HG03342 (cell line): ENCODE measurements at regions not wholly inside any gene's neighbourhood (a gene's known extent, or its start where the extent isn't known, plus 50 kb on each side); places are given as distances from the start of the nearest gene placed in this dataset.
A peak's percentile ranks its signal among the peaks of the same experiment; 100 is the strongest.

Source experiments
- ATAC-seq: cut with Tn5 transposase; IDR thresholded peaks from one replicate; pipeline ENCODE4 v1.9.1; 2021; ENCODE audit warnings: mild to moderate bottlenecking, moderate library complexity; ENCODE audit not compliant: unreplicated experiment

- no peak for ATAC-seq
Observed at GRCh38 chr2:236863729-236864126, 222.0 kb upstream of the COPS8 start.

DNA sequence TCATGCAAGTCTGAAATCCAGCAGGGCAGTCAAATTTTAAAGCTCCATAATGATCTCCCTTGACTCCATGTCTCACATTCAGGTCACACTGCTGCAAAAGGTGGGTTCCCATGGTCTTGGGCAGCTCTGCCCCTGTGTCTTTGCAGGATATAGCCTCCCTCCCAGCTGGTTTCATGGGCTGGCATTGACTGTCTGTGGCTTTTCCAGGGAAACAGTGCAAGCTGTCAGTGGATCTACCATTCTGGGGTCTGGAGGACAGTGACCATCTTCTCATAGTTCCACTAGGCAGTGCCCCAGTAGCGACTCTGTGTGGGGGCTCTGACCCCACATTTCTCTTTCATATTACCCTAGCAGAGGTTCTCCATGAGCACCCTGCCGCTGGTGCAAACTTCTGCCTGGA, 220.6 kb upstream of the COPS8 start:
- no peak for ATAC-seq

GRCh38 chr2:236866542-236867340, 218.9 kb upstream of the COPS8 start:
- no peak for ATAC-seq

- no peak for ATAC-seq
Observed at GRCh38 chr2:236867441-236868260, 218.0 kb upstream of the COPS8 start.

GRCh38 chr2:236870370-236870769, 215.3 kb upstream of the COPS8 start:
- no peak for ATAC-seq

DNA sequence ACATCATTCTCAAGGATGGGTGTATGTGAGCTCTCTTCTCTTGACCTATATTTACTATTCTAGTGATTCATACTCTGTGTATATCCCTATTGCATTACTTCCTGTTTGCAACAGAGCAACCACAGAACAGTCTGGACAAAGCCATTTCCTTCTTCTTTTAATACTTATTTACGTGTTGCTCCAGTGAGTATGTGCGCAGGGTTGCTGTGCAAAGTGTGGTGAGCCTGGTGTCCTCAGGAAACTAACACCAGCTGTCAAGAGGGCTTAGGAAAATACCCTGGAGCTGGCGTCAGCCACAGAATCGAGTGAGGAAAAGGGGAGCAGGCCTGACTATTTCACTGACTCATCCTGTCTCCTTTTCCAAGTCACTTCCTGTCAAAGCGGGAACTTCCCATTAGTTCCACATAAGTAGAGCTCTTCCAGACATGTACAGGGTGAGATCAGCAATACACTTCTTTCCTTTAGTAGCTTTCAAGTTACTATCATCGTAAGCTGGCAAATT, 214.1 kb upstream of the COPS8 start:
- ATAC-seq = peak; percentile 47

GRCh38 chr2:236872015-236872414, 213.7 kb upstream of the COPS8 start:
- ATAC-seq = no peak

DNA sequence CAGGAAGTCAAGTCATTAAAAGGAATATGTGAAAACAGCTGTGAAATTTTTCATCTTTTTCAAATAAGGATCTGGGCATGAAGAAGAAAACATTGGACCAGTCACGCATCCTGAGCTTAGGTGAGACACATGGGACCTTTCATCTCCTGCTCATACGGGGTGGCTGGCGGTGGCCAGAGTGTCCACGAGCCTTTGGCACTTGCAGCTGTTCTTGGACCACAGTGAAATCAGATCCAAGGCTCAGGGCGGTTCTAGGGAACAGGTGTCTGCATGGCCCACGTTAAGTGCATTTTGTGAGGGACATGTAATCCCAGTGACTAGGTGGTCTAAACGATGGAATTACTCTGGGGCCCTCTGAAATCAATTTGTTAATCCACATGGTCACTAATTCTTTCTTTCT, 212.7 kb upstream of the COPS8 start:
- ATAC-seq = no peak

- no peak for ATAC-seq
Observed at GRCh38 chr2:236873636-236874035, 212.1 kb upstream of the COPS8 start.

DNA sequence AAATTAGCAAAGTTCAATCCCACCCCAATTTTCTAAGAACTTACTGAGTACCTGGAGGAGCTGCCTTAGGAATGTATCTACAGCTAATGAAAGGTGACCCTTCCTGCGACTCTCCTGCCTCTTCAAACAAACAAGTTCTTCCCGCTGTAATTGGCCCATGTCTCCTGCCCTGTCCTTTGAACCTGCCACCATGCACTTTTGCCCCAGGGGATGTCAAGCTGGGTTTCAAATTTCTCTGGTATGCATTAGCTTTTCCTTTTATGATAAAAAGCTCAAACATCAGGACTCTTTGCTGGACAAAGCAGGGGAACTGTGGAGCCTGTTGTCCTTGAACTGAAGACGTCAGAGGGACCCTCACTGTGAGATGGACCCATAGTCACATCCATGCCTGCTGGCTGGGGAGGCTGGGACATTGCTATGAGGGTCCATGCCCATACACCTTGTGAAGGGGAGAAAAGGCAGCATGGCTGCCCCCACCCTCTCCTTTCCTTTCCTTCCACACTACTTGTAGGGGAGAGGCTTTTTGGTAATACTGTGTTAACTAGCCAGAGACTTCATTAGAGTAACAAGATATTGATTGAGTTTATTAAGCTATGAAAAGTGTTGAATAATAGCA, 210.7 kb upstream of the COPS8 start:
- no peak for ATAC-seq

- no peak for ATAC-seq
Observed at GRCh38 chr2:236875906-236876505, 209.7 kb upstream of the COPS8 start.

- no peak for ATAC-seq
Observed at GRCh38 chr2:236876642-236877041, 209.0 kb upstream of the COPS8 start.

DNA sequence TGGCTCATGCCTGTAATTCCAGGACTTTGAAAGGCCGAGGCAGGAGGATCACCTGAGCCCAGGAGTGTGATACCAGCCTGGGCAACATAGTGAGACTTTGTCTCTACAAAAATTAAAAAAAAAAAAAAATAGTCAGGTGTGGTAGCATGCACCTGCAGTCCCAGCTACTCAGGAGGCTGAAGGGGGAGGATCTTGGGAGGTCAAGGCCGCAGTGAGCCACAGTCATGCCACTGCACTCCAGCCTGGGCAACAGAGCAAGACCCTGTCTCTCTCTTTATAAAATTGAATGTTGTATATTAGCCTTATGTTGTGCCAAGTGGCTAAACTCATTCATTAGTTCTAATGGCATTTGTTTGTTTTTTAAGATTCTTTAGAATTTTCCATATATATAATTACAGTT, 207.7 kb upstream of the COPS8 start:
- no peak for ATAC-seq

GRCh38 chr2:236879416-236879963, 206.2 kb upstream of the COPS8 start:
- no peak for ATAC-seq

- no peak for ATAC-seq
Observed at GRCh38 chr2:236882074-236882473, 203.6 kb upstream of the COPS8 start.

GRCh38 chr2:236882930-236883329, 202.8 kb upstream of the COPS8 start:
- ATAC-seq = no peak

- no peak for ATAC-seq
Observed at GRCh38 chr2:236883819-236884218, 201.9 kb upstream of the COPS8 start.

DNA sequence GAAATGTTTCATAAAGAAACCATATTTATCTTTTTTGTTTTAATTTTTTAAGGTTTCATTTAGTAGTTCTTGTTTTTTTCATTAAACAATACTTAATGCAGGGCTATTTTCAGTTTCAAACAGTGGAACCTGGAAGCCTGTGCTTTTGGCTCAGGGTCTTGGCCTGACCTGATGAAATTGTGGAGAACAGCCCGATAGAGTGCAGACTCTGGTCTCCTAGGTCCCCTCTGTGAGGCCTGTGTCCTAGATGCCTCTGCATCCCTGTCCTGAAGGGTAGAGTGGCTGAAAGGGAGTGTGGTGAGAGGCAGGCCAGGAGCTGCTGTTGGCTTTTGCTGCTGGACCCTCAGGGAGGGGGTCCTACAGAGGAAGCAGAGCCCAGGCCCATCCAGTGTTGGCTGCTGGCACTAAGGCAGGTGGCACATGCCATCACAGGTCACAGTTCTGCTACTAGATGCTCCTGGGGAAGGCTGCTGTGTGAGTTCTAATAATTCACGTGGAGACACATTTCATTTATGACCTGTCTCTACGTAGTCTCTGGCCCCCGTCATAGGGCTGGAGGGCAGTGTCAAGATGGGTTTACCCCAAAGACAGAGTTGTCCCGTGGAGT, 201.0 kb upstream of the COPS8 start:
- ATAC-seq = no peak

DNA sequence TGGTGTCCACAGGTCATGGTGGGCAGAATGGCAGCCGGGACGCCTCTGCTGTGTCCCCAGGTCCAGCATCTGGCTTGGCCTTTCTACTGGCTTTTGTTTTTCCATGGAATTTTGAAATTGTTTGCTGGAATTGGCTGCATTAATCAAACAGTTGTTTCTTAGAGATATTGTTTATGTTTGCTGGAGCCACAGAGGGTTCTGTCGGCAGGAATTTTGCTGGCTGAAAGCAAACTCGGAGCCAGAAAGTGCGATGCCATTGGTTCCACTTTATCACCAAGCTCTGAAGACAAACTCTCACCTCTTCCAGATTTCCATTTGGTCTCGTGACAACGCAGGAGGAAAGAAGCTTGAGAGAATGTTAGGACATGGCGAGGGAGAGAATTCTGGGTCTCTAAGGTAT, 199.2 kb upstream of the COPS8 start:
- ATAC-seq = no peak

- no peak for ATAC-seq
Observed at GRCh38 chr2:236887531-236887930, 198.2 kb upstream of the COPS8 start.
